Endothelial cell (in vitro differentiated cells): ENCODE measurements at regions not wholly inside any gene's neighbourhood (a gene's known extent, or its start where the extent isn't known, plus 50 kb on each side); places are given as distances from the start of the nearest gene placed in this dataset.

ENCODE experiments used
- DNase-seq: peaks from one replicate; pipeline ENCODE4 v3.0.0; 2021; ENCODE audit warnings: low spot score
- H3K27ac Mint-ChIP-seq: one replicate; pipeline ENCODE4 v1.8.0; 2021; ENCODE audit warnings: mixed read lengths, inconsistent platforms; ENCODE audit not compliant: unreplicated experiment
- H3K27me3 Mint-ChIP-seq: one replicate; pipeline ENCODE4 v1.8.0; 2021; ENCODE audit warnings: mild to moderate bottlenecking, moderate library complexity, mixed read lengths, inconsistent platforms; ENCODE audit not compliant: unreplicated experiment
- H3K36me3 Mint-ChIP-seq: one replicate; pipeline ENCODE4 v1.8.0; 2021; ENCODE audit warnings: mild to moderate bottlenecking, low read depth, mixed read lengths, inconsistent platforms; ENCODE audit not compliant: unreplicated experiment
- H3K4me1 Mint-ChIP-seq: one replicate; pipeline ENCODE4 v1.8.0; 2021; ENCODE audit warnings: mild to moderate bottlenecking, mixed read lengths, inconsistent platforms; ENCODE audit not compliant: unreplicated experiment
- H3K4me3 Mint-ChIP-seq: one replicate; pipeline ENCODE4 v1.8.0; 2021; ENCODE audit warnings: mild to moderate bottlenecking, mixed read lengths, inconsistent platforms; ENCODE audit not compliant: unreplicated experiment
- H3K9me3 Mint-ChIP-seq: one replicate; pipeline ENCODE4 v1.8.0; 2021; ENCODE audit warnings: mixed read lengths, inconsistent platforms; ENCODE audit not compliant: unreplicated experiment
- CTCF ChIP-seq: fragments of 200-600 bp; sonication (generic); IDR thresholded peaks from one replicate; pipeline ENCODE4 v1.5.0; 2021; ENCODE audit warnings: antibody characterized with exemption; ENCODE audit not compliant: unreplicated experiment

GRCh38 chr1:181918880-181919525, 142.5 kb downstream of the ZNF648 start:
- Mint-ChIP-seq H3K9me3 (no peaks in the 10 kb centered on the region), H3K36me3 (no peaks in the 10 kb centered on the region), H3K4me1 (no peaks in the 10 kb centered on the region), H3K27me3 (no peaks in the 10 kb centered on the region), H3K4me3 (no peak overlapping the region), H3K27ac (no peak overlapping the region)
- no peak for DNase-seq
- no peak for TF ChIP-seq CTCF

GRCh38 chr1:181911715-181912114, 149.8 kb downstream of the ZNF648 start:
- H3K9me3 Mint-ChIP-seq: no peaks in the 10 kb centered on the region
- no peak for DNase-seq
- H3K4me3 Mint-ChIP-seq: no peak overlapping the region
- H3K27ac Mint-ChIP-seq: no peak overlapping the region
- no peaks in the 10 kb centered on the region for H3K4me1 Mint-ChIP-seq
- no peaks in the 10 kb centered on the region for H3K27me3 Mint-ChIP-seq
- no peaks in the 10 kb centered on the region for H3K36me3 Mint-ChIP-seq
- TF ChIP-seq CTCF: no peak

GRCh38 chr1:181910905-181911304, 150.6 kb downstream of the ZNF648 start:
- Mint-ChIP-seq H3K36me3 (no peaks in the 10 kb centered on the region), H3K27ac (no peak overlapping the region), H3K4me3 (no peak overlapping the region), H3K4me1 (no peaks in the 10 kb centered on the region), H3K9me3 (no peaks in the 10 kb centered on the region), H3K27me3 (no peaks in the 10 kb centered on the region)
- no peak for TF ChIP-seq CTCF
- no peak for DNase-seq

- H3K36me3 Mint-ChIP-seq: no peaks in the 10 kb centered on the region
Observed at GRCh38 chr1:181909010-181909409, 152.5 kb downstream of the ZNF648 start.

More at GRCh38 chr1:181909010-181909409, 152.5 kb downstream of the ZNF648 start:
- Mint-ChIP-seq H3K4me1 (no peaks in the 10 kb centered on the region), H3K4me3 (no peak overlapping the region), H3K9me3 (no peaks in the 10 kb centered on the region), H3K27me3 (no peaks in the 10 kb centered on the region), H3K27ac (no peak overlapping the region)
- no peak for DNase-seq
- TF ChIP-seq CTCF: no peak
